ENCODE measurements at regions not wholly inside any gene's neighbourhood (a gene's known extent, or its start where the extent isn't known, plus 50 kb on each side); places are given as distances from the start of the nearest gene placed in this dataset.

- peak in 2 of 3 donors; percentile 21 to 37 for TF ChIP-seq CTCF (IDR thresholded peaks at IDR 0.05)
- no peak for TF ChIP-seq POLR2A (IDR thresholded peaks at IDR 0.05)
These were observed 1246.5 kb downstream of the UQCRFS1 start for GRCh38 chr19:27966390-27966816.
